GM15510 (cell line): ENCODE measurements at regions not wholly inside any gene's neighbourhood (a gene's known extent, or its start where the extent isn't known, plus 50 kb on each side); places are given as distances from the start of the nearest gene placed in this dataset.

Source experiments
- POLR2A ChIP-seq: IDR thresholded peaks from 3 replicates; pipeline ENCODE4 v1.6.1; 2011; ENCODE audit warnings: borderline replicate concordance; ENCODE audit not compliant: insufficient read length; ENCODE audit errors: extremely low read depth

DNA sequence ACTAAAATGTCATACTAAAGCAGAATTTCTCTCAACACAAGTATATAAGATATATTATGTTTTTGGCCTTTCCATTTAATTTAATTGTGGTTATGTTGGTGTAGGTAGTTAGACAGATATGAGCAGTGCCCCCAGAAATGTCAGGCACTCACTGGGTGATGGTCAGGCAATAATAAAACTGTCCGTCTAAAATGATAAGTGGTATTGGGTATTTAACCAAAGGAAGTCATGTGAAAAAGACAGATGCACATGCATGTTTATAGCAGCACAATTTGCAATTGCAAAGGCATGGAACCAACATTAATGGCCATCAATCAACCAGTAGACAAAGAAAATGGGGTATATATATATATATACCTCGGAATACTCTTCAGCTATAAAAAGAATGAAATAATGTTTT lies 936.6 kb upstream of the SLC39A10 start:
- no peak for TF ChIP-seq POLR2A

GRCh38 chr2:194718881-194719280 lies 938.1 kb upstream of the SLC39A10 start:
- TF ChIP-seq POLR2A, result no peak

GRCh38 chr2:194714541-194714940 lies 942.5 kb upstream of the SLC39A10 start:
- TF ChIP-seq POLR2A, result no peak

- TF ChIP-seq POLR2A, result no peak
Observed at GRCh38 chr2:194709840-194710239, 947.2 kb upstream of the SLC39A10 start.

DNA sequence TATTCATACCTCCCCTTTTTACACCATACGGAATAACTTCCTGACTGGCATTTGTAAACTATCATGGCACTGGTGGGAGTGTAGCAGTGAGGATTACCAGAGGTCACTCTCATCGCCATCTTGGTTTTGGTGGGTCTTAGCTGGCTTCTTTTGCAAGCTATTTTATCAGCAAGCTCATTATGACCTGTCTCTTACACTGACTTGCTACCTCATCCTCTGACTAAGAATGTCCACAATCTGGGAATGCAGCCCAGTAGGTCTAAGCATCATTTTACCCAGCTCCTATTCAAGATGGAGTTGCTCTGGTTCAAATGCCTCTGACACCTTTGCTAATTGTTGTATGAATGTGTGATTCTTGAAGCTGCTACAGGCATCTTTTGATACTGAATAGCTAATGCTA lies 950.8 kb upstream of the SLC39A10 start:
- no peak for TF ChIP-seq POLR2A

GRCh38 chr2:194705398-194705797 lies 951.6 kb upstream of the SLC39A10 start:
- no peak for TF ChIP-seq POLR2A

GRCh38 chr2:194700726-194701125 lies 956.3 kb upstream of the SLC39A10 start:
- TF ChIP-seq POLR2A, result no peak

DNA sequence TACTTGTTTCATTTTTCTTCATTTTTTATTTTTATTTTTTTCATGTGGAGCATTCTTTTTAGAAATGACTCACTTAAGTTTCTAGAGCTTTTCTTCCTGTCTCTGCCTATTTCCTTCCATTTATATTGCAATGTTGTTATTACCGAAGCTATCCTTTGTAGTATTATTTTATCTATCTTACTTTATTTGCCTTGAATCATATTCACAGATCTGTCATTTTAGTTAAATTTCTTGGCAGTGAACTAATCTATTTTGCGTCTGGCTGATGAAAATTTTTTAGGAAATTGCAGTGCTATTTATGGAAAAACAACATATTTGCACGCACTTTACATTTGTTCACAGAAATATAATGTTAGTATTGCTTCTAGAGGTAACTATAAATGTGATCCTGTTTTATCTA lies 956.9 kb upstream of the SLC39A10 start:
- no peak for TF ChIP-seq POLR2A

- no peak for TF ChIP-seq POLR2A
Observed at GRCh38 chr2:194698012-194698411, 959.0 kb upstream of the SLC39A10 start.

GRCh38 chr2:194697439-194697838 lies 959.6 kb upstream of the SLC39A10 start:
- no peak for TF ChIP-seq POLR2A

GRCh38 chr2:194696690-194697089 lies 960.3 kb upstream of the SLC39A10 start:
- no peak for TF ChIP-seq POLR2A

GRCh38 chr2:194686569-194686968 lies 970.5 kb upstream of the SLC39A10 start:
- no peak for TF ChIP-seq POLR2A

- TF ChIP-seq POLR2A, result no peak
Observed at GRCh38 chr2:194674043-194674442, 983.0 kb upstream of the SLC39A10 start.

GRCh38 chr2:194672994-194673393 lies 984.0 kb upstream of the SLC39A10 start:
- no peak for TF ChIP-seq POLR2A

- TF ChIP-seq POLR2A, result no peak
Observed at GRCh38 chr2:194661431-194661830, 995.6 kb upstream of the SLC39A10 start.

- no peak for TF ChIP-seq POLR2A
Observed at GRCh38 chr2:194621945-194622344, 1035.1 kb upstream of the SLC39A10 start.

DNA sequence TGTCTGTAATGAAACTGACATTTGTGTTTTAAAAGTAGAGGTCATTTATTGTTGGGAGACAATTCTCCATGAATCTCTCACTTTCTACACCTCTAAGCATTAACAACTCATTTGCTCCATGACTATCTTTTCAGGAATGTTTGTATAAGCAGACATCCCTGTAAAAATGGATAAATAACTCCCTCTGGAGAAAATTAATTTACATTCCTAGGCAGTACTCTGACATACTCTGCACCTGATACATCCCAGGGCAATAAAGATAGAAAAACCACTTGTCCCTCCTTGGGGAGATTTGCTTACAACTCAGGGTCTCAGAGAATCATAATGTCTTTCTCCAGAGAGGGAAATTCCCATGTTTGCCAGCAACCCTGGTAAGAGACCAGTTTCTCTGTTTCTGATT lies 1037.7 kb upstream of the SLC39A10 start:
- TF ChIP-seq POLR2A, result no peak

GRCh38 chr2:194618432-194618831 lies 1038.6 kb upstream of the SLC39A10 start:
- TF ChIP-seq POLR2A, result no peak

- no peak for TF ChIP-seq POLR2A
Observed at GRCh38 chr2:194616334-194616733, 1040.7 kb upstream of the SLC39A10 start.

DNA sequence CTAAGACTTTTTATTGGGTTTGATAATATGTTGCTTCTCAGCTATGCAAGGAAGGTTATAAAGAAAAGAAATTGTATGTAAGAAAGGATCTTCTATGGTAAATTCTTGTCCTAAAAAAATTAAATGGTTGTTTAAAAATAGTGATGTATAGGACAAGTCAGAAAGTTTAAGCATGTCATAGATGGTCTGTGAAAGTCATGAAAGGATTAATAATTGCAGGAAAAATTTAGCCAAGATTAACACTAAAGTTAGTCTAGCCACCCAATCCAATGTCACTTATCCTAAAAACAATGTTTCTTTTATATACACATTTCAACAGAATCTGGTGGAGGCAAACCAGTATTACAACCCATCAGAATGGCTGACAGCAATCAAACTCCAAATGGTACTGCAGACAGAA lies 1046.7 kb upstream of the SLC39A10 start:
- TF ChIP-seq POLR2A, result no peak
